ENCODE measurements at regions not wholly inside any gene's neighbourhood (a gene's known extent, or its start where the extent isn't known, plus 50 kb on each side); places are given as distances from the start of the nearest gene placed in this dataset.

DNA sequence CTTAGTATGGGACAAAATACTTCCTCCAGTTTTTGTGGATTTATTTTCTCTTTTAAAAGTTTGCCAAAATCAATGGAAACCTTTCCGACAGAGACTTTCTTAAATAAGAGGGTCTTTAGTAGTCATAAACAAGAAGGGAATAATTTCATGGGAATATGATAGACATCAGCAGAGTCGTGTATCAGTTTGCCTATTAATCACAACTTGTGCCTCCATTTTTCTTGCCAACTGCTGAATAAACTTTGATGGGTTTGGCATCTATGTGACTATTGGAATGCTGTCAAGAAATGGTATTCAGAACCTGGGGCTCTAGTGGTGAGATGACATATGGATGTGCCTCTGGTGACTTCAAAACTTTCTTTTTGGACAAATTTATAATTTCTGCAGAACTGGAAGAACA lies 1668.2 kb downstream of the MAT2B start:
- TF ChIP-seq, protein P1, sequence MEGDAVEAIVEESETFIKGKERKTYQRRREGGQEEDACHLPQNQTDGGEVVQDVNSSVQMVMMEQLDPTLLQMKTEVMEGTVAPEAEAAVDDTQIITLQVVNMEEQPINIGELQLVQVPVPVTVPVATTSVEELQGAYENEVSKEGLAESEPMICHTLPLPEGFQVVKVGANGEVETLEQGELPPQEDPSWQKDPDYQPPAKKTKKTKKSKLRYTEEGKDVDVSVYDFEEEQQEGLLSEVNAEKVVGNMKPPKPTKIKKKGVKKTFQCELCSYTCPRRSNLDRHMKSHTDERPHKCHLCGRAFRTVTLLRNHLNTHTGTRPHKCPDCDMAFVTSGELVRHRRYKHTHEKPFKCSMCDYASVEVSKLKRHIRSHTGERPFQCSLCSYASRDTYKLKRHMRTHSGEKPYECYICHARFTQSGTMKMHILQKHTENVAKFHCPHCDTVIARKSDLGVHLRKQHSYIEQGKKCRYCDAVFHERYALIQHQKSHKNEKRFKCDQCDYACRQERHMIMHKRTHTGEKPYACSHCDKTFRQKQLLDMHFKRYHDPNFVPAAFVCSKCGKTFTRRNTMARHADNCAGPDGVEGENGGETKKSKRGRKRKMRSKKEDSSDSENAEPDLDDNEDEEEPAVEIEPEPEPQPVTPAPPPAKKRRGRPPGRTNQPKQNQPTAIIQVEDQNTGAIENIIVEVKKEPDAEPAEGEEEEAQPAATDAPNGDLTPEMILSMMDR (IDR thresholded peaks at IDR 0.05; ENCODE audit: low read length), result no peak
- TF ChIP-seq EZH2 (IDR thresholded peaks at IDR 0.05; ENCODE audit: borderline replicate concordance, low read length), result no peak
